ENCODE measurements at regions not wholly inside any gene's neighbourhood (a gene's known extent, or its start where the extent isn't known, plus 50 kb on each side); places are given as distances from the start of the nearest gene placed in this dataset.

- no peak for TF ChIP-seq CTCF (IDR thresholded peaks at IDR 0.05; ENCODE audit: low read depth, low read length)
- TF ChIP-seq POLR2A (IDR thresholded peaks at IDR 0.05; ENCODE audit: extremely low read depth, insufficient read length) = no peak
Observed at GRCh38 chr22:27349456-27349855, 452.1 kb downstream of the MN1 start.

All from NB4 (cell line).